AG08396 (cell line): ENCODE measurements at regions not wholly inside any gene's neighbourhood (a gene's known extent, or its start where the extent isn't known, plus 50 kb on each side); places are given as distances from the start of the nearest gene placed in this dataset.
"Not testable (repeated sequence)": the region's sequence is repeated elsewhere in the genome, so short reads cannot be mapped to it uniquely, and the experiment has no call there.

Source experiments
- DNase-seq: peaks from one replicate; pipeline ENCODE4 v3.0.0; 2012; ENCODE audit warnings: low spot score, mixed read lengths

DNA sequence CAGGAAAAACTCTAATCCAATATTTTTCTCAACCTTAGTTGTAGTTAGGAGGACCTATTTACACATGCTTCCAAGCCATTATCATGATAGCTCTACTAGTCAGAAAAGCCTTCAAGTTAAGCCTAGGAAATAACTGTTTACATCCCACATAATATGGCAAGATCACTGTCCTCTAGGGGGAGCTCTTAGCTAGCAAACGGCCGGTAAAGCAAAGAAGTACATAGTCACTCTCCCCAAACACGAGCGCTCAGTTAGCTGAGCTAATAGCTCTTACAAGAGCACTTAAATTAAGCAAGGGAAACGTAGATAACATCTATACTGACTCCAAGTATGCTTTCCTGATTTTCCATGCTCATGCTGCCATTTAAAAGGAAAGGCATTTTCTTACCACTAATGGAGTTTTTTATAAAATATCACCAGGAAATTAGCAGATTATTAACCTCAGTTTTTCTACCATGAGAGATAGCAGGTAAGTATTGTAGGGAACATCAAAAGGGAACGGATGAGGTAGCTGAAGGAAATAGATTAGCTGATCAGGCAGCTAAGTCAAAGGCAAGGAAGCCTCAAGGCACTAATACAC is 100.6 kb upstream of the PABPC3 start:
- DNase-seq, result peak; percentile 66

DNA sequence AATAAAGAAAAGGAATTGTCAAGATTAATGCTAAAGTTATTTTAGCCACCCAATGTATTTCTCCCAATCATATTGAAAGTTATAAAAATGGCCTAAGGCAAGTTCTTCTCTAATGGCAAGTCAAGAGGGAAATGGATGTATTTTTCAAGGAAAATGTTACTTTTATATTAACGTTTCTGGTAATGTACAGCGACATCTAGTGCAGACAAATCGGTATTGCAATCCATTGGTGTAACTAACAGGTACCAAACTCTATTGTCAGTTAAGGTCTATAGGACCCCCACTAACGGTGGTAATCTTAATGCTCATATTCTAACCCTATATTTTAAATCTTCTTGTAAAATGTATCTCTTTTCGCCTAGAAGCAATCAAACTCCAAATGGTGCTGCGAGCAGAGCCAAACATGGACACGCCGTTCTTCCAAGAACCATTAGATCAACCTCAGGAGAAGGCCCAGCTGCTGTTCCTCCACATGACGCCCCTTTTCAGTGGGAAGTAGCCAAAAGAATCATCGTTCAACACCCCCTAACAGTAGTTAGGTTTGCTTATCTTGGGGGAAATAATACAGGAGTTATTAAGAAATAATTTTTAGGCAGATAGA is 98.5 kb upstream of the PABPC3 start:
- no peak for DNase-seq

DNA sequence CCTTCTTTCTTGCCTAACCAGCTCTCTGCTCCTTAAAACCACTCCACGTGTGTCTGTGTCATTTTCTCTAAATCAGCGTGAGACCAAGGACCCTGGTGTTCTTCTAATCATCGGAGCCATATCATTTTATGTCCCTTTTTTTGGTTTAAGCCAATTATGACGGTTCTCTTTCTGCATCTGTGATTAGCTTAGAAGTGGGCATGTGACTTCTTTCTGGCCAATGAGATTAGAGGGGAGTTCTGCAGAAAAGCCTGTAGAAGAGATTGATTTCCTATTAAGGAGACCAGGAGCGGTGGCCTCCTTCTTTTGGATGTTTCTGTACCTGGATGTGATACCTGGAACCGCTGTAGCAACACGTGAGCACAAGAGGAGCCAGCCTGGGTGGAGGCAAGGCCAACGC is 97.5 kb upstream of the PABPC3 start:
- DNase-seq, result no peak

DNA sequence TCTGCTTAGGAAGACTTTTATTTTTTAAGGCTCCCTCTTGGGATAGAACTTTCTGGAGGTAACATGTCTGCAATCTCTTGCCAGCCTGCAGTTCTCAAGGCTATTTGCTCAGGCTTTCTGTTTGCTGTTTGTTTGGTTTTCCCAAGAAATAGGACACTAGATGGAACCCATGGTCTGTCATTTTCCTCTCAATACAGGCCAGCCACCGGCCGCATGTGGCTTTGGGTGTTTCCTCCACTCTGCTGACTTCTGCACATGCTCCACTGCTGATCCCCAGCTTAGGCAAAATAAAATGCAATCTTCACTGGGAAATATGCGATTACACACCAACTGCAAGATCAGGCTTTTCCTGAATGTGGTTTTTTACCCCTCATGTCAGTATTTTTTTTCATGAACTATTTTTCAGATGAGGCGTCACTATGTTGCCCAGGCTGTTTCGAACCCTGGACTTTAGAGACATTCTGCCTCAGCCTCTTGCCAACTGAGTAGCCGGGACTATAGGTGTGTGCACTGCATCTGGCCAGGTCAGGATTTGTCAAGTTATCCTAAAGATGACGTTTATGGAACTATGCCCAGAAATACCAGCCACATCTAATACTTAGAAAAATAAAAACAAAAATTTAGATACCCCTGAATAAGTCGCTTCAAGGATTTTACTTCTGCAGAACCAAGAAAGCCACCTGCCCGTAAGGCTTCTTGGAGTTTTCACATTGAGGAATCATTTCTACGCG is 94.3 kb upstream of the PABPC3 start:
- no peak for DNase-seq

DNA sequence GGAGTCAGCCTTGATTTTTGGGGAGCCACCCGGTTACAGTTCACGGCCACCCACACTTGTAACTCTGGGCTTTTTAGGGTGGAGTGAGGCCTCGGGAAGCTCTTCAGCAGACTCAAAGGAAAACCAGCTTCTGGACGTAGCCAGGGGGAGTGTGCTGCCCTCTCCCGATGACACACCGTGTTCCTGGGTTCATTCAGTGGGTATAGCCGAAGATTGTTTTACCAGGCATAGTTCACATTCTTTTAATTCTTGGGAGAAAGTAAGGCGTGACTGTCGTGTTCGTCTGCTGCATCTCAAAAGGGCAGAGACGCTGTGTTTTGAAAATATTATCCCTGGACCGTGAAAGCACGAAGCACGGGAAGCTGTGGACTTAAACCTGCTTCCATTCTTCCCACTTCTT is 93.6 kb upstream of the PABPC3 start:
- DNase-seq, result peak; percentile 39

DNA sequence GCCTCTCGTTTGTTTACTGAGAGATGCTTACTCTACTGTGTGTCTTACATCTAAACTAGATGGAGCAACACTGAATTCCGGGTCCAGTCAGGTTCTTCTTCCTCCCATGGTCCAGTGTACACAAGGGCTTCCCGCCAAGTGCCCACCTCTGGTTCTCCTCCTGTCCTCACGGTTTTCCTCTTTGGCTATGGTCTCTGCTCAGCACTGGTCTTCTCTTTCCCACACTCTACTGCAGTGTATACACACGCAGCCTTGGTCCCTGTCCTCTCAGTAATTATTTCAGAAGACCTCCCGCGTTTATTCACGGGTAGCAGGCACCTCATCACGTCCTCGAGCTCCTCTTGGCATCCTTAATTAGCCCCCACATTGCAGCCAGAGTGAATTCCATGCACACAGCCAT is 91.4 kb upstream of the PABPC3 start:
- not testable (repeated sequence) for DNase-seq

DNA sequence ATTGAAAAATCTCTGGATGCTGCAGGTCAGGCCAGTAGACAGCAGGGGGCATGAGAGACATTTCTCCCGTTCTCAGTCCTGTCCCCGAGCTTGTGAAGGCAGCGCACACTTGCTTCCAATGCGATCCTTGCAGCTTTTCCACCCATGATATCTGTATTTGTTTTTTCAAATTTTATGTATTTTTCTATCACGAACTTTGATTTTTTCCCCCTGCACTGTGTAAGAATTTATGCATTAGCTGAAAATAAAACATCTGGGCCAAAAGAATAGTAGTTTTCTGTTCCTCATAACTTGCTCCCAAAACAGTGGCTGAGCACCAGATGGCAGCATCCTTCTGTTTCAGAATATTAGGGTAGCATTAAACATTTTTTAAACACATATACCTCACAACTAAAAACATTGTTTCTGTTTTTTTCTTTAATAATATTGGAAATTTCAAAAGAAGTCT is 90.9 kb upstream of the PABPC3 start:
- peak; percentile 37 for DNase-seq

DNA sequence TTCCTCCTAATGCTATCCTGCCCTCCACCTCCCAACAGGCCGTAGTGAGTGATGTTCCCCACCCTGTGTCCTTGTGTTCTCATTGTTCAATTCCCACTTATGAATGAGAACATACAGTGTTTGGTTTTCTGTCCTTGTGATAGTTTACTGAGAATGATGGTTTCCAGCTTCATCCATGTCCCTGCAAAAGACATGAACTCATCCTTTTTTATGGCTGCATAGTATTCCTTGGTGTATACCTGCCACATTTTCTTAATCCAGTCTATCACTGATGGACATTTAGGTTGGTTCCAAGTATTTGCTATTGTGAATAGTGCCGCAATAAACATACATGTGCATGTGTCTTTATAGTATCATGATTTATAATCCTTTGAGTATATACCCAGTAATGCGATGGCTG is 88.5 kb upstream of the PABPC3 start:
- DNase-seq, result not testable (repeated sequence)

DNA sequence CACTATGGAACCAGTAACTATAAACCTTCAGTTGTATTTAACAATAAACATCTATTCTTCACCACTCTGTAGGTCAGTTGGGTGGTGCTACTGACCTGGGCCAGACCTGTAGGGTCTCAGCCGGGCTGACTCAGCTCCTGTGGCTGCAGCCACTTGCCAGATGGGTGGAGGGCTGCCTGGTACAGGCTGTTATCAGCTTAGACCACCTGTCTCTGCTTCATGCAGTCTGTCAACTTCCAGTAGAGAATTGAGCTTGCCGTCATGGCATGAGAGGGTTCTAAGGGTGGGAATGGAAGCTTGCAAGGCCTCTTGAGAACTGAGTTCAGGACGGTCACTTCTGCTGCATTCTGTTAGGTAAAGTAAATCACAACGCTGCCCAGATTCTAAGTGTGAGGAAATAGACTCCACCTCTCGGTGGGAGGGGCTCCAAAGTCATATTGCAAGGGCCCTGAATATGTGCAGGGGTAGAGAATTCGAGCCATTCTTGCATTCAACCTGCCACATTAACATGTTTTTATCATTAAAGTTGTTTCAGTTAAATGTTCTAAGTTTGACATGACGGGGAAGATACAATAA is 81.5 kb upstream of the PABPC3 start:
- not testable (repeated sequence) for DNase-seq

DNA sequence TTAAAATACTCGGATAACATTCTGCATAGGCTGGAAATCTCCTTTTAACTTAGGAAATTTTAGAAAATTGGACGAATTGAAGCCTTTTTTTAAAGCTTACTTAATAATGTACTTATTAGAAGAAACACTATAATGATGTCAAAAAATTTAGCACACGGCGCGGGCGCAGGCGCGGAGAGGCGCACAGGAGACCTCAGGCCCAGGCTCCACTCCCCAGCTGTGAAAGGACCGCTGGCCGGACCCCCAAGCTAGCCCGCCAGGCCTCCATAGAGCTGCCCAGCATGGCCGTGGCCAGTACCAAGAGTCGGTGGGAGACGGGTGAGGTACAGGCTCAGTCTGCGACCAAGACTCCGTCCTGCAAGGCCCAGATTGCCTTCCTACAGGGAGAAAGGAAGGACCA is 78.8 kb upstream of the PABPC3 start:
- not testable (repeated sequence) for DNase-seq

DNA sequence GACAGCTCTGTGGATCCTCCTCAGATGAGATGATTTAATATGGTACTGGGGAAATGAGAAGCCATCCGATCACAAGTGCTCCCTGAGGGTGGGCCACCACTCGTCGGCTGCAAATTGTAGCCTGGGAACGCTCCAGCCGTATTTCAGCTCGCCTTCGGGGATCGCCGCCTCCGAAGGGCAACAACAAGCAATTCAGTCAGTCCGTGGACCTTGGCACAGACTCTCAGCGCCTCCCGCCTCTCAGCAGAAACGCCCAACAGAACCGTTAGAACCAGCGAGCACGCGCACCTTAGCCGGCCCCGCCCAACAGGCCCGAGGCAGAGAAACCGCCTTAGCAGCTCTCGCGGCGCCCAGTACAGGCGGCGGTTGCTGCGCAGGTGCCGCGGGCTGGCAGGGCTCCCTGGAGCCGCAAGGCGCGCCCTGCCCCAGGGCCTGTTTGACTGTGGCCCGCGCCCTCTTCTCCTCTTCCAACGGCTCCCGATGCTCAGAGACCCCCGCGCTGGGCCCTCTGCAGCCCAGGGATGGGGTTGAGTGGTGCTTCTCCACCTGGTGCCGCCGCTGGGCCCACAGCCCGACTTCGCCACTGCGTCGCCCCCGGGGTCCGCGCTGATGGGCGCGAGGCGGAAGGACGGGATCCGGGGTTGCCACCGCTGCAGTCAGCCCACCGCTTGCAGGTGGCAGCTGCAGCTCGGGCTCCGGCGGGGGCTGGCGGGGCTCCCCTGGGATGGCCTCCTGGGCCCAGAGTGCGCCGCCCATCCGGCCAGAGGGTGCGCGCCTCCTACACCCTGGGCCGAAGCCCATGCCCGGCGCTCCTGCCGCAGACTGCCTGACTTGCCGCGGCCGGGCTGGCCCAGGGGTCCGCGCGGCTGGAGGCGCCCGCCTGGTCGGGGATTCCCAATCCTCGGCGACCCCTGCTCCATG is 77.9 kb upstream of the PABPC3 start:
- not testable (repeated sequence) for DNase-seq

DNA sequence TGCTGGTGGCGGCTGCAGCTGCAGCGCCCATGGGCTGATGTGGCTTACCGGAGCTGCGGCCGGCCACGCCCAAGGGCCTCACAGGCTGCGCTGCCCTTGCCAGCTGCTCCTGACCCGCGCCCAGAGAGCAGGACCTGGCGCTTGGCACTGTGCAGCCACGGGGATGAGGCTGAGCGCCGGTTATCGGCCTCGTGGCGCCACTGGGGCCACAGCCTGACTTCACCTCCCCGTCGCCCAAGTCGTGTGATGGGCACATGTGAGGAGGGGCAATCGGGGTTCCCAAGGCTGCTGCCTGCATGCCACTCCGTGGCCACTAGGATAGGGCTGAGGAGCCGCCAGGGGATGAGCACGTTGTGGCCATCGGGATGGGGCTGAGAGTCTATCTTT is 77.2 kb upstream of the PABPC3 start:
- no peak for DNase-seq

DNA sequence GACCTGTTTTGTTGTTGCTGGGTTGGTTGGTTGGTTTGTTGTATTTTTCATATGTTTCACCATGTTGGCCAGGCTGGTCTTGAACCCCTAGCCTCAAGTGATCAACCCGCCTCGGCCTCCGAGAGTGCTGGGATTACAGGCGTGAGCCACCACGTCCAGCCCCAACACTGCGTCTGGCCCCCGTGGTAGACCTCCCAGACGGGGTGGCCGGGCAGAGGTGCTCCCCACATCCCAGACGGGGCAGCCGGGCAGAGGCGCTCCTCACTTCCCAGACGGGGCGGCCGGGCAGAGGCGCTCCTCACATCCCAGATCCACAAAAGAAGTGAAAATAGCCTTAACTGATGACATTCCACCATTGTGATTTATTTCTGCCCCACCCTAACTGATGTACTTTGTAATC is 76.2 kb upstream of the PABPC3 start:
- not testable (repeated sequence) for DNase-seq

DNA sequence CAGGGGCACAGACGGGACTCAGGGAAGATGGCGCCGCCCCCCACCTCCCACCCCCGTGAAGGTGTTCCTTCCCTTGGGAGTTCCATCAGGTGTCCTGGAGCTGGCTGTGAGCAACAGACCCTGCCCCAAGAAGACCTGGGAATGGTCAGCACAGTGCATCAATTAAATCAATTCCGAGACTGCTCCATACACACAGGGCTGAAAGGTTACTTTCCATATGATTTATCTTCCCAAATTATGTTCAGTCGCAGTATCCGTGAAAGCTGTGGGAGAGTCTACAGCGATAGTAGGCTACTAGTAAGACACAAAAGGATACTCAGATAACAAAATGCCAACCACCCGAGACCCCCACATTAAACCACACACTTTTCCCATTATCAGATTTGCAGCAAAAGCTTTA is 71.8 kb upstream of the PABPC3 start:
- DNase-seq, result no peak

DNA sequence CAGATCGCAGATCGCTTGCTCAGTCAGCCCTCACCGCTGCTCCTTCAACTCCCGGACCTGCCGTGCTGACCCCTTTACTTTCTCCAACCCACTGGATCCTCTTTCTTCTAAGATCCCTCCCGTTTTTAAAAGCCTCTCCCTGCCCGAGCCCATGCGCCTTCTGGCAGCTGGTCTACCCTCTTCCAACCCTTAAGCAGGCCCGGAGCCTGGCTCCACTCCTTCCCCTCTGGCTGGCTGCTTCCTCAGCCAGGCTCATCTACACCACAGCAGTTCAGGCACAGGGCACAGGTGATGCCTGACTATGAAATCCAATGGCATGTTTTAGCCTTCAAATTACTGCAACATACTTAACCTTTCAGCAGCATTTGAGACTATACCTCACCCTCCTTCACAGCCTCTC is 63.8 kb upstream of the PABPC3 start:
- DNase-seq, result no peak

DNA sequence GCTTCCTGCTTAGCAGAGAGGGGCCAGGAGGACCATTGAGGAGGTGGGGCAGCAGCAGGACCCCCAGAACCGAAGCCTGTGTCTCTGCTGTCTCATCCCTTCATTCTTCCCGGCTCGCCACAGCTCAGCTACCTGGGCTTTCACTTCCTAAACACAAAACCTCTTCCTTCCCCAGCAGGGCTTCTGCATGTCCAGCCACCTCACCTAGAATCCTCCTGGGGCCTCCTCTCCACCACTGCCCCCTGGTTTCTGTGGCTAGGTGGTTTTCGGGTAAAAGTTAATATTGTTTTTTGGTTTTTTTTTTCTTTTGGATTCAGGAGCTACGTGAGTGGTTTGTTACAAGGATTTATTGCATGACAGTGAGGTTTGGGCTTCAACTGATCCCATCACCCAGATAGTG is 61.8 kb upstream of the PABPC3 start:
- no peak for DNase-seq

DNA sequence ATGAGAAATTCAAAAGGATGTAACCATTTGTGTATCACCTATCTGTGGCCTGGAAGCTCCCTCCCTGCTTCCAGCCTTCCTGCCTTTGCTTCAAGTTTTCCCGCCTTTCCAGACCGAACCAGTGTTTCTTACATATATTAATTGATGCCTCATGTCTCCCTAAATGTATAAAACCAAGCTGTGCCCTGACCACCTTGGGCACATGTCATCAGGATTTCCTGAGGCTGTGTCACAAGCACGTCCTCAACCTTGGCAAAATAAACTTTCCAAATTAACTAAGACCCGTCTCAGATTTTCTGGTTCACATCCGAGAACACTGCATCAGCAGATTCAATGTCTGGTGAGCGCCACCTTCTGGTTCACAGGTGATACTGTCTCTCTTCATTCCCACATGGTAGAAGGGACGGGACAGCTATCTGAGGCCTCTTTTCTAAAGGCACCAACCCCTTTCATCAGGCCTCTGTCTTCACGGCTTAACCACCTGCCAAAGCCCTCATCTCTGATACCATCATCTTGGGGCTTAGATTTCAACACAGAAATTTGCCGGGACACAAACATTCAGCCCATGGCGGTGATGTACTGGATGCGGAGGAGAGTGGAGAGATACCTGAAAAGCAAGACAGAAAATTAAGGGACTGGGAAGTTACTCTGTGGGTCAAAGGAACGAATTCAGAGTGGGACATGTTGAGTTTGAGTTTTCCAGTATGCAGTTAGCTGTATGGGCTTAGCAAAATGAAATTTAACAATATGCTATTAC is 58.7 kb upstream of the PABPC3 start:
- peak; percentile 59 for DNase-seq

DNA sequence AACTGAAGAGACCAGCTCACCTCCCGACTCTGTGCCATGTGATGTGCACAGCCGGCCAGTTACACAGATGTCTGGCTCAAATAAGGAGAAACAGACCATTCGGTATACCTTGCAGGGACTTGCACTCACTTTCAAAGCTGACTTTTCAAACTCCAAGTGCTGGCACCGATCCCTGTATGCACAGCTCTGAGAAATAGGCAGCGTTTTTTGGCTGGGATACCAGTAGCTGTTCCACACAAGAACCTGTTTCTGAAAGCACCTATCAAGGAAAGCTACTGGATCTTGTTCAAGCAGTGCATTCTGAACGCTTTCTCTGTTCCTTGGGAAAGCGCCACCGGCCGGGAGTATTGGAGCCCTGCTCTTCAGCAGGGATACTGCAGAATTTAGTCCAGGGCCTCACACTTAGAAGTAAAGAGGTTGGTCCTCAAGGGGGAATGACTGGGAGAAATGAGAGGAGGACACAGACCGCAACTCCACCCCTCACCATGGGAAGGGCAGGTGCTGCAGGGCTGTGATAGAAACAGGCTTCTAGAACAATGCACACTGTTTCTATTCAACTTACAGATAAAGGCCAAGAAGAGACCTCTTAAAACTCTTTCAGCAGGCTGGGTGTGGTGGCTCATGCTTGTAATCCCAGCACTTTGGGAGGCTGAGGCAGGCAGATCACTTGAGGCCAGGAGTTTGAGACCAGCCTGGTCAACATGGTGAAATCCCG is 53.6 kb upstream of the PABPC3 start:
- DNase-seq, result no peak

DNA sequence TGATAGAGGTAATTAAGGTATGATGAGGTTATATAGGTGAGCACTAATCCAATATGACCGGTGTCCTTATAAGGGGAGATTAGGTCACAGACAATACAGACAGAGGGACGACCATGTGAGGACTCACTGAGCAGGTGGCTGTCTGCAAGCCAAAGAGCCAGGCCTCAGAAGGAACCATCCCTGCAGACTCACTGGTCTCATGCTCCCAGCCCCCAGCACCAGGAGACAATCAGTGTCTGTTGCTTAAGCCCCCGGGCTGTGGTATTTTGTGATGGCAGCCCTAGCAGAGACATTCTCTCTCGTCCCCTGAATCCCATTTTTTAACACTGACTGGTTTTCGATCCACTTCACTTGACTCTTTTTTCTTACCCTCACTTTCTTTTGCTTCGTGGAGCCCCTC is 51.9 kb upstream of the PABPC3 start:
- no peak for DNase-seq
